OCI-LY1 (cell line): ENCODE measurements at regions not wholly inside any gene's neighbourhood (a gene's known extent, or its start where the extent isn't known, plus 50 kb on each side); places are given as distances from the start of the nearest gene placed in this dataset.

Source experiments
- H2AFZ ChIP-seq: fragments of 200-600 bp; sonication (generic), shearing (Covaris generic); 2 replicates; pipeline ENCODE4 v1.6.0; 2014; ENCODE audit warnings: antibody characterized with exemption, mild to moderate bottlenecking, low read length
- H3F3A ChIP-seq: fragments of 200-600 bp; sonication (generic), shearing (Covaris generic); 2 replicates; pipeline ENCODE4 v1.6.0; 2014; ENCODE audit warnings: mild to moderate bottlenecking, antibody characterized with exemption, low read length, moderate library complexity; ENCODE audit not compliant: insufficient read depth
- H3K27ac ChIP-seq: fragments of 200-600 bp; sonication (generic); 2 replicates; pipeline ENCODE4 v1.5.1; 2014; ENCODE audit warnings: low read length, mixed run types, mild to moderate bottlenecking, low read depth; ENCODE audit not compliant: poor library complexity, severe bottlenecking
- H3K27me3 ChIP-seq: fragments of 200-600 bp; sonication (generic); 2 replicates; pipeline ENCODE4 v1.6.0; 2014; ENCODE audit warnings: antibody characterized with exemption, mild to moderate bottlenecking, low read length, moderate library complexity; ENCODE audit not compliant: insufficient read depth
- H3K36me3 ChIP-seq: fragments of 200-600 bp; sonication (generic); 2 replicates; pipeline ENCODE4 v1.6.1; 2014; ENCODE audit warnings: mild to moderate bottlenecking, antibody characterized with exemption, low read length, moderate library complexity, mixed read lengths; ENCODE audit not compliant: insufficient read depth
- H3K4me1 ChIP-seq: fragments of 200-600 bp; sonication (generic); 2 replicates; pipeline ENCODE4 v1.5.1; 2014; ENCODE audit warnings: mild to moderate bottlenecking, low read length, moderate library complexity; ENCODE audit not compliant: insufficient read depth, severe bottlenecking
- H3K4me2 ChIP-seq: fragments of 200-600 bp; sonication (generic), shearing (Covaris generic); 2 replicates; pipeline ENCODE4 v1.6.1; 2014; ENCODE audit warnings: low read length
- H3K4me3 ChIP-seq: fragments of 200-600 bp; sonication (generic); 2 replicates; pipeline ENCODE4 v1.5.1; 2014; ENCODE audit warnings: low read length, low read depth, mild to moderate bottlenecking, mixed read lengths; ENCODE audit not compliant: poor library complexity, severe bottlenecking
- H3K79me2 ChIP-seq: fragments of 200-600 bp; shearing (Covaris generic); 2 replicates; pipeline ENCODE4 v1.6.1; 2016; ENCODE audit warnings: mixed run types, low read length, mixed read lengths; ENCODE audit not compliant: insufficient read depth
- H3K9ac ChIP-seq: fragments of 200-600 bp; sonication (generic), shearing (Covaris generic); 2 replicates; pipeline ENCODE4 v1.6.1; 2014; ENCODE audit warnings: mild to moderate bottlenecking, low read length, mixed read lengths
- H3K9me2 ChIP-seq: fragments of 200-600 bp; sonication (generic), shearing (Covaris generic); 2 replicates; pipeline ENCODE4 v1.6.1; 2014; ENCODE audit warnings: low read depth, mild to moderate bottlenecking, low read length, mixed read lengths
- H3K9me3 ChIP-seq: fragments of 200-600 bp; shearing (Covaris generic); 2 replicates; pipeline ENCODE4 v1.6.1; 2014; ENCODE audit warnings: low read length, mixed read lengths
- H4K20me1 ChIP-seq: fragments of 200-600 bp; sonication (generic), shearing (Covaris generic); 2 replicates; pipeline ENCODE4 v1.6.0; 2016; ENCODE audit warnings: mild to moderate bottlenecking, low read length; ENCODE audit not compliant: insufficient read depth
- EZH2 ChIP-seq: fragments of 200-600 bp; sonication (generic), shearing (Covaris generic); IDR thresholded peaks from 2 replicates; pipeline ENCODE4 v1.8.0; 2017; ENCODE audit warnings: borderline replicate concordance, mixed run types, mild to moderate bottlenecking, antibody characterized with exemption, low read length, moderate library complexity, mixed read lengths
- TF ChIP-seq, protein P1 (sequence below): fragments of 200-600 bp; sonication (generic), shearing (Covaris generic); IDR thresholded peaks from 2 replicates; pipeline ENCODE4 v1.5.1; 2017; ENCODE audit warnings: mild to moderate bottlenecking, antibody characterized with exemption, low read length, moderate library complexity, mixed read lengths

DNA sequence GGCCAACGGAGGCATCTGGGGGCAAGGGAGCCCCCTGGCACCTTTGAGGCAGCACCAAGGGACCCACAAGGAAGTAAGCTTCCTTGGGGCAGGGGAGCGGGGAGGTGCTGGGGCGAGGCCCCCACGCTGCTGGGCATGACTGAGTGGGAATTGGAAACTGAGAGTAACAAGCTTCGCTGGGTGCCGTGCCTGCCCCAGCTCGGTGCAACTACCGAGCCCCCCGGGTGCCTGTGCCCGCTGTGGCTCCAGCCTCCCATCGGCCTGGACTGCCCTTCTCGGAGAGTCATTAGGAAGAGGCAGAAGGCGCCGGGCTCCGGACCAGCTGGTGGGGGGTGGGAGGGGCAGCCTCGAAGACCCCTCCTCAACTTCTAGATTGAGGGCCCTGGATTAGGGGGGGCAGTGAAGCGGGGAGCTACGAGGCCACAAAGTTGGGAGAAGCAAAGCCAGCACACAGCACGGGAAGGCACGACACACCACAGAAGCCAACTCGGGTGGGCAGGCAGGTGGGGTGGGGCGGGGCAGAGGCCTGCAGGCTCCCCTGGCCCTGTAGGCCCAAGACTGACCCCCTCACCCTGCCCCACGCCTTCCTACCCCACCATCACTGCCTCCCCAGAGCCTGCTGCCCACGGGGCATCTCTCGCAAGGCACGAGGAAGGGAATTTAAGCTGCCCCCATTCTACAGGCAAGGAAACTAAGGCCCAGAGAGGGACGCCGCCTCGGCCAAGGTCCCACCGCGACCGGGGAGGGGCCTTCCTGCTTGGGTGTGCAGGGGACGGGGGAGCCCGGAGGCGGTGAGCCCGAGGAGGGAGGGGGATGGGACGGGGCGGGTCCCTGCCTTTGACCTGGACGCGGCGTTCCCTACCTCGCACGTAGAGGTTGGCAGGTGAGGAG, 83.2 kb downstream of the PTPRS start:
- Histone ChIP-seq H3K4me3 (no peak overlapping the region), H3F3A (no peaks in the 10 kb centered on the region), H3K9me3 (no peaks in the 10 kb centered on the region), H3K9me2 (no peaks in the 10 kb centered on the region), H3K27ac (no peak overlapping the region), H3K36me3 (no peaks in the 10 kb centered on the region), H3K79me2 (no peaks in the 10 kb centered on the region), H4K20me1 (no peaks in the 10 kb centered on the region), H3K4me2 (no peak overlapping the region), H3K9ac (no peak overlapping the region), H3K4me1 (no peaks in the 10 kb centered on the region), H3K27me3 (0 out of 2 replicates have a peak, but pooled peaks cover 5% of the 10 kb centered on the region), H2AFZ (no peak overlapping the region)
- TF ChIP-seq EZH2 = no peak
- TF ChIP-seq, protein P1, sequence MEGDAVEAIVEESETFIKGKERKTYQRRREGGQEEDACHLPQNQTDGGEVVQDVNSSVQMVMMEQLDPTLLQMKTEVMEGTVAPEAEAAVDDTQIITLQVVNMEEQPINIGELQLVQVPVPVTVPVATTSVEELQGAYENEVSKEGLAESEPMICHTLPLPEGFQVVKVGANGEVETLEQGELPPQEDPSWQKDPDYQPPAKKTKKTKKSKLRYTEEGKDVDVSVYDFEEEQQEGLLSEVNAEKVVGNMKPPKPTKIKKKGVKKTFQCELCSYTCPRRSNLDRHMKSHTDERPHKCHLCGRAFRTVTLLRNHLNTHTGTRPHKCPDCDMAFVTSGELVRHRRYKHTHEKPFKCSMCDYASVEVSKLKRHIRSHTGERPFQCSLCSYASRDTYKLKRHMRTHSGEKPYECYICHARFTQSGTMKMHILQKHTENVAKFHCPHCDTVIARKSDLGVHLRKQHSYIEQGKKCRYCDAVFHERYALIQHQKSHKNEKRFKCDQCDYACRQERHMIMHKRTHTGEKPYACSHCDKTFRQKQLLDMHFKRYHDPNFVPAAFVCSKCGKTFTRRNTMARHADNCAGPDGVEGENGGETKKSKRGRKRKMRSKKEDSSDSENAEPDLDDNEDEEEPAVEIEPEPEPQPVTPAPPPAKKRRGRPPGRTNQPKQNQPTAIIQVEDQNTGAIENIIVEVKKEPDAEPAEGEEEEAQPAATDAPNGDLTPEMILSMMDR = no peak

DNA sequence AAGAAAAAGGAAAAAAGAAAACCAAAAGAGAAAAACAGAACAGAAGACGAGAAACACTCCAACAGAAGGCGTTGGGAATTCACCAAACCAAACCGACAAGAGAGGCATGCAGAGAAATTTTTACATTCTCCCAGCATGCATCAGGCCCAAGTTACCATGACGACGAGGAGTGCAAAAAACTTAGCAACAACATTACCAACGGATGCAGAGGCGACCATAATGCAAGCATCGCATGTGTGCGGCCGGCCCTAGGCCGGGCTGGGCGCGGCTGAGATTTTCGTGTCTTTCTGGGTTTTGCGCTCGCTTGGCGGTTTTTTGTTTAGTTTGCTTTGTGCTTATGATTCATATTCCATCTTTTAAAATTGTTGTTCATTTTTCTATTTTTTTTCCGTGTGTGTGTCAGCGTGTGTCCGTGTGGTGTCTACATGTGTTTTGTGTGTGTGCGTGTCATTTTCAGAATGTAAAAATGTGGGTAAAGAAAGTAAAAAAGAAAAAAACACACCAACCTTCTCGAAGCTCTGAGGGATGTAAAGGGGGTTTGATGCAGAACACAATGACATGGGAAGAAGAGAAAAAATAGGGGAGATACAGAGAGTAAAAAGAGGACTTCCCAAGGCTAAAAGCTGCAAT, 84.9 kb downstream of the PTPRS start:
- Histone ChIP-seq H3K36me3 (no peaks in the 10 kb centered on the region), H3F3A (no peaks in the 10 kb centered on the region), H3K9ac (no peak overlapping the region)

DNA sequence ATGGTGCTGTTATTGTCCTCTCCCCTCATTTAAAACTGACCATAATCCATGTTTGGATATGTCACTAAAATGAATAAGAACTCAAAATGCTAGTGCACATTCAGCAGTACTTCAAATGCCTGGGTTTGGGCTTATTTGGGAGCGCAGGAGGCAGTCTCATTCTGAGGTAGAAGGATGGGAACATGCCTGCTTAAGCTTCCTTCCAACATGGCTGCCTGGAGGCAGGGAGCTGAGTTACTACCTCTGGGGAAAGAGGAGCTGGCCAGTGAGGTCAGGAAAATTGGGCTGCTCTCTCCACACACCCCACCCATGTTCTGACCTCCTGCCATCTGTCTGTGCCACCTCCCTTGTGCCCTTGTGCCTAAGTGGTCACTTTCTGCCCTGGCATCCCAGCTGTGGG, 85.7 kb downstream of the PTPRS start:
- no peak overlapping the region for H3K9ac ChIP-seq
- no peak overlapping the region for H3K27ac ChIP-seq
- no peak overlapping the region for H3K4me2 ChIP-seq
- no peaks in the 10 kb centered on the region for H3K9me3 ChIP-seq
- no peak for TF ChIP-seq EZH2
- TF ChIP-seq, protein P1 = no peak
- no peak overlapping the region for H3K4me3 ChIP-seq
- H3K27me3 ChIP-seq = no peaks in the 10 kb centered on the region
- H3F3A ChIP-seq = no peaks in the 10 kb centered on the region
- H3K9me2 ChIP-seq = no peaks in the 10 kb centered on the region
- no peaks in the 10 kb centered on the region for H4K20me1 ChIP-seq
- H3K79me2 ChIP-seq = no peaks in the 10 kb centered on the region
- H3K36me3 ChIP-seq = no peaks in the 10 kb centered on the region
- no peaks in the 10 kb centered on the region for H3K4me1 ChIP-seq
- H2AFZ ChIP-seq = no peak overlapping the region

More for the DNA sequence above, 84.9 kb downstream of the PTPRS start:
- no peak overlapping the region for H3K27ac ChIP-seq
- H3K9me2 ChIP-seq = no peaks in the 10 kb centered on the region
- H2AFZ ChIP-seq = no peak overlapping the region
- H3K4me1 ChIP-seq = no peaks in the 10 kb centered on the region
- no peaks in the 10 kb centered on the region for H3K79me2 ChIP-seq
- H4K20me1 ChIP-seq = no peaks in the 10 kb centered on the region
- no peaks in the 10 kb centered on the region for H3K9me3 ChIP-seq
- H3K4me2 ChIP-seq = no peak overlapping the region
- TF ChIP-seq EZH2 = no peak
- TF ChIP-seq, protein P1 = no peak
- H3K27me3 ChIP-seq = no peaks in the 10 kb centered on the region
- H3K4me3 ChIP-seq = no peak overlapping the region
